Loucy (cell line): ENCODE measurements at regions not wholly inside any gene's neighbourhood (a gene's known extent, or its start where the extent isn't known, plus 50 kb on each side); places are given as distances from the start of the nearest gene placed in this dataset.

Source experiments
- H2AFZ ChIP-seq: fragments of 200-600 bp; sonication (generic); 2 replicates; pipeline ENCODE4 v1.6.0; 2016; ENCODE audit warnings: antibody characterized with exemption, mild to moderate bottlenecking, low read length, moderate library complexity
- H3F3A ChIP-seq: fragments of 200-600 bp; 2 replicates; pipeline ENCODE4 v1.6.0; 2016; ENCODE audit warnings: antibody characterized with exemption, low read depth, mild to moderate bottlenecking
- H3K27me3 ChIP-seq: fragments of 200-600 bp; sonication (generic); 2 replicates; pipeline ENCODE4 v1.6.1; 2014; ENCODE audit warnings: low read length, mild to moderate bottlenecking; ENCODE audit not compliant: insufficient read depth, poor library complexity, severe bottlenecking
- H3K36me3 ChIP-seq: fragments of 200-600 bp; sonication (generic); 2 replicates; pipeline ENCODE4 v1.6.1; 2016; ENCODE audit warnings: low read length; ENCODE audit not compliant: insufficient read depth
- H3K4me1 ChIP-seq: fragments of 200-600 bp; sonication (generic); 2 replicates; pipeline ENCODE4 v1.5.1; 2014; ENCODE audit warnings: low read length, mild to moderate bottlenecking; ENCODE audit not compliant: insufficient read depth, poor library complexity, severe bottlenecking
- H3K4me2 ChIP-seq: fragments of 200-600 bp; sonication (generic); 2 replicates; pipeline ENCODE4 v1.6.0; 2014; ENCODE audit warnings: antibody characterized with exemption, low read length, low read depth, mild to moderate bottlenecking; ENCODE audit not compliant: poor library complexity, severe bottlenecking
- H3K4me3 ChIP-seq: fragments of 200-600 bp; sonication (generic); 2 replicates; pipeline ENCODE4 v1.5.1; 2014; ENCODE audit warnings: low read length, mild to moderate bottlenecking, mixed read lengths; ENCODE audit not compliant: poor library complexity, severe bottlenecking
- H3K79me2 ChIP-seq: fragments of 200-600 bp; sonication (generic); 2 replicates; pipeline ENCODE4 v1.6.1; 2014; ENCODE audit warnings: low read length; ENCODE audit not compliant: insufficient read depth
- H3K9ac ChIP-seq: fragments of 200-600 bp; sonication (generic); 2 replicates; pipeline ENCODE4 v1.6.0; 2014; ENCODE audit warnings: mild to moderate bottlenecking, low read depth, low read length, moderate library complexity; ENCODE audit not compliant: poor library complexity, severe bottlenecking
- H3K9me2 ChIP-seq: fragments of 200-600 bp; sonication (generic); replicated peaks from 2 replicates; pipeline ENCODE4 v1.6.1; 2016; ENCODE audit warnings: low read depth, low read length, mixed read lengths
- H3K9me3 ChIP-seq: fragments of 200-600 bp; sonication (generic); 2 replicates; pipeline ENCODE4 v1.6.1; 2014; ENCODE audit warnings: mild to moderate bottlenecking, antibody characterized with exemption, low read length, low read depth; ENCODE audit not compliant: insufficient read depth
- H4K20me1 ChIP-seq: fragments of 200-600 bp; sonication (generic); 2 replicates; pipeline ENCODE4 v1.6.0; 2014; ENCODE audit warnings: antibody characterized with exemption, low read length, mild to moderate bottlenecking; ENCODE audit not compliant: insufficient read depth, poor library complexity, severe bottlenecking
- EZH2phosphoT487 ChIP-seq: fragments of 200-600 bp; IDR thresholded peaks from 2 replicates; pipeline ENCODE4 v1.6.1; 2018; ENCODE audit warnings: antibody characterized with exemption, mild to moderate bottlenecking, moderate library complexity, borderline replicate concordance
- TF ChIP-seq, protein P1 (sequence below): fragments of 200-600 bp; sonication (generic); conservative IDR thresholded peaks from 2 replicates; pipeline ENCODE4 v1.5.1; 2014; ENCODE audit warnings: mild to moderate bottlenecking, antibody characterized with exemption, low read length

DNA sequence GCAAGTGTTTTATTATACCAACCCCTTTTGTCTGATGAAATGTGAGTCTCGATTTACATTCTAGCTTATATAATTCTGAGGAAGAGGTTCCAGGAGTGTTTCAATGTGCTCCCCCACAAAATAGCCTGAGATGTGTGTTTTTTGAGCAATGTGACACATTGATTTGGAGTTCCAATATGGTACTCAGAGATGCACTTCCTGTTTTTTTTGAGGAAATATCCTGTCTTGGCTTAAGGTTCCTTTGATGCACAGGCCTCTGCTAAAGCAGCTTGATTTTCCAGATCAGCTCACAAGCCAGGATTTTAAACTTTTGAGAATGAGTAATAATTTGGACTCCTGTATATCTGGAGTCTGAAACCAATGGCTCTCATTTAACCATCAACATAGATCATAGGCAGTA lies 221.4 kb downstream of the ACTR3 start:
- TF ChIP-seq, protein P1, sequence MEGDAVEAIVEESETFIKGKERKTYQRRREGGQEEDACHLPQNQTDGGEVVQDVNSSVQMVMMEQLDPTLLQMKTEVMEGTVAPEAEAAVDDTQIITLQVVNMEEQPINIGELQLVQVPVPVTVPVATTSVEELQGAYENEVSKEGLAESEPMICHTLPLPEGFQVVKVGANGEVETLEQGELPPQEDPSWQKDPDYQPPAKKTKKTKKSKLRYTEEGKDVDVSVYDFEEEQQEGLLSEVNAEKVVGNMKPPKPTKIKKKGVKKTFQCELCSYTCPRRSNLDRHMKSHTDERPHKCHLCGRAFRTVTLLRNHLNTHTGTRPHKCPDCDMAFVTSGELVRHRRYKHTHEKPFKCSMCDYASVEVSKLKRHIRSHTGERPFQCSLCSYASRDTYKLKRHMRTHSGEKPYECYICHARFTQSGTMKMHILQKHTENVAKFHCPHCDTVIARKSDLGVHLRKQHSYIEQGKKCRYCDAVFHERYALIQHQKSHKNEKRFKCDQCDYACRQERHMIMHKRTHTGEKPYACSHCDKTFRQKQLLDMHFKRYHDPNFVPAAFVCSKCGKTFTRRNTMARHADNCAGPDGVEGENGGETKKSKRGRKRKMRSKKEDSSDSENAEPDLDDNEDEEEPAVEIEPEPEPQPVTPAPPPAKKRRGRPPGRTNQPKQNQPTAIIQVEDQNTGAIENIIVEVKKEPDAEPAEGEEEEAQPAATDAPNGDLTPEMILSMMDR, result no peak
- TF ChIP-seq EZH2phosphoT487, result no peak
- Histone ChIP-seq H3K4me1 (no peaks in the 10 kb centered on the region), H3K9ac (no peak overlapping the region)

GRCh38 chr2:114113518-114113917 lies 223.6 kb downstream of the ACTR3 start:
- Histone ChIP-seq H3F3A (no peaks in the 10 kb centered on the region), H3K4me2 (no peak overlapping the region), H3K9me3 (no peaks in the 10 kb centered on the region), H3K79me2 (no peaks in the 10 kb centered on the region), H4K20me1 (no peaks in the 10 kb centered on the region), H3K36me3 (no peaks in the 10 kb centered on the region), H3K27me3 (no peaks in the 10 kb centered on the region), H3K9me2 (no peaks in the 10 kb centered on the region), H3K4me1 (no peaks in the 10 kb centered on the region), H3K4me3 (no peak overlapping the region), H2AFZ (no peak overlapping the region), H3K9ac (no peak overlapping the region)
- TF ChIP-seq, protein P1, result no peak
- TF ChIP-seq EZH2phosphoT487, result no peak

More for the DNA sequence above, 221.4 kb downstream of the ACTR3 start:
- H2AFZ ChIP-seq, result no peak overlapping the region
- H3K27me3 ChIP-seq, result no peaks in the 10 kb centered on the region
- no peaks in the 10 kb centered on the region for H3K9me2 ChIP-seq
- no peaks in the 10 kb centered on the region for H3K9me3 ChIP-seq
- H3K79me2 ChIP-seq, result no peaks in the 10 kb centered on the region
- H4K20me1 ChIP-seq, result no peaks in the 10 kb centered on the region
- H3F3A ChIP-seq, result no peaks in the 10 kb centered on the region
- H3K4me2 ChIP-seq, result no peak overlapping the region
- no peaks in the 10 kb centered on the region for H3K36me3 ChIP-seq
- no peak overlapping the region for H3K4me3 ChIP-seq

GRCh38 chr2:114118088-114118487 lies 228.2 kb downstream of the ACTR3 start:
- Histone ChIP-seq H3K27me3 (no peaks in the 10 kb centered on the region), H3K79me2 (no peaks in the 10 kb centered on the region), H3K9ac (no peak overlapping the region), H3K4me3 (no peak overlapping the region), H3K4me2 (no peak overlapping the region), H3K9me2 (no peaks in the 10 kb centered on the region), H3K9me3 (no peaks in the 10 kb centered on the region), H4K20me1 (no peaks in the 10 kb centered on the region), H3K4me1 (no peaks in the 10 kb centered on the region), H2AFZ (no peak overlapping the region), H3K36me3 (no peaks in the 10 kb centered on the region), H3F3A (no peaks in the 10 kb centered on the region)
- TF ChIP-seq EZH2phosphoT487, result no peak
- TF ChIP-seq, protein P1, result no peak
